COLO668 (cell line): ENCODE measurements at regions not wholly inside any gene's neighbourhood (a gene's known extent, or its start where the extent isn't known, plus 50 kb on each side); places are given as distances from the start of the nearest gene placed in this dataset.
A peak's percentile ranks its signal among the peaks of the same experiment; 100 is the strongest.
"Not testable (repeated sequence)": the region's sequence is repeated elsewhere in the genome, so short reads cannot be mapped to it uniquely, and the experiment has no call there.

ENCODE experiments used
- DNase-seq: peaks from one replicate; lab custom pipeline; 2025; ENCODE audit not compliant: unreplicated experiment; lab: John Stamatoyannopoulos, UW

GRCh38 chr7:152947686-152948085 lies 188.1 kb downstream of the ACTR3B start:
- no peak for DNase-seq

- DNase-seq: no peak
Measured at GRCh38 chr7:152949253-152949652, 189.7 kb downstream of the ACTR3B start.

- DNase-seq: no peak
Measured at GRCh38 chr7:152949790-152950189, 190.2 kb downstream of the ACTR3B start.

- DNase-seq: no peak
Measured at GRCh38 chr7:152956006-152956405, 196.5 kb downstream of the ACTR3B start.

GRCh38 chr7:152959610-152960009 lies 200.1 kb downstream of the ACTR3B start:
- no peak for DNase-seq

GRCh38 chr7:152961796-152962195 lies 202.2 kb downstream of the ACTR3B start:
- not testable (repeated sequence) for DNase-seq

GRCh38 chr7:152966189-152966588 lies 206.6 kb downstream of the ACTR3B start:
- no peak for DNase-seq

- DNase-seq: peak; percentile 4
Measured at GRCh38 chr7:152967958-152968357, 208.4 kb downstream of the ACTR3B start.

- no peak for DNase-seq
Measured at GRCh38 chr7:152968514-152968913, 209.0 kb downstream of the ACTR3B start.

- no peak for DNase-seq
Measured at GRCh38 chr7:152969335-152969734, 209.8 kb downstream of the ACTR3B start.

- no peak for DNase-seq
Measured at GRCh38 chr7:152969839-152970238, 210.3 kb downstream of the ACTR3B start.

- no peak for DNase-seq
Measured at GRCh38 chr7:152970481-152970880, 210.9 kb downstream of the ACTR3B start.

GRCh38 chr7:152974577-152974976 lies 215.0 kb downstream of the ACTR3B start:
- DNase-seq: no peak

- DNase-seq: no peak
Measured at GRCh38 chr7:152975076-152975475, 215.5 kb downstream of the ACTR3B start.

GRCh38 chr7:152979376-152979775 lies 219.8 kb downstream of the ACTR3B start:
- DNase-seq: no peak

GRCh38 chr7:152984421-152984820 lies 224.9 kb downstream of the ACTR3B start:
- DNase-seq: no peak

- DNase-seq: no peak
Measured at GRCh38 chr7:152986376-152986775, 226.8 kb downstream of the ACTR3B start.

GRCh38 chr7:152987656-152988055 lies 228.1 kb downstream of the ACTR3B start:
- DNase-seq: no peak

- no peak for DNase-seq
Measured at GRCh38 chr7:152989889-152990380, 230.4 kb downstream of the ACTR3B start.

GRCh38 chr7:152998420-152998819 lies 238.9 kb downstream of the ACTR3B start:
- DNase-seq: no peak

- no peak for DNase-seq
Measured at GRCh38 chr7:153002115-153002514, 242.6 kb downstream of the ACTR3B start.

- DNase-seq: no peak
Measured at GRCh38 chr7:153002572-153002971, 243.0 kb downstream of the ACTR3B start.

GRCh38 chr7:153004341-153004740 lies 244.8 kb downstream of the ACTR3B start:
- no peak for DNase-seq
